ENCODE measurements at regions not wholly inside any gene's neighbourhood (a gene's known extent, or its start where the extent isn't known, plus 50 kb on each side); places are given as distances from the start of the nearest gene placed in this dataset.

DNA sequence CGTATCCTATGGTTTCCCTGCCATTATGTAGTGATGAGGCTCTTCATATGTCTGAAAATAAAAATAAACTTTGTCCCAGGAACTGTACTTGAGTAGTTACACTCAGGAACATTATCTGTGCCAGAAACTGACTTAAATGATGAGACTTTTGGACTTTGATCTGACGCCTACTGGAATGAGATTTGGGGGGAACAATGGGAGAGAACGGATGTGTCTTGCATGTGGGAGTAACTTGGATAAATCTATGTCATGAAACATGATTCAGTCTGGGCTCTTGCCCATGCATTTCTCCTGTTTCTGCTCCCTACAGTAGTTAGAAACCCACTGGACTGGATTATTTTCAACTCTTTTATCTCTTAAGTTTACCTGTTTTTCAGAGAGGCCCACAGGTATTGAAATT lies 2351.4 kb downstream of the PCDH7 start:
- no peak overlapping the region for H2BK12ac ChIP-seq (ENCODE audit: low read depth, low read length)
- H3K36me3 ChIP-seq (ENCODE audit: control insufficient read depth in 2 of 4, insufficient read depth in 4 of 4, low read length in 3 of 4): no peaks in the 10 kb centered on the region
- no peaks in the 10 kb centered on the region for H4K20me1 ChIP-seq (replicated peaks in 1 of 2; ENCODE audit: control insufficient read depth in 1 of 2, insufficient read depth in 2 of 2, low read length in 2 of 2)
- no peak overlapping the region for H3K27ac ChIP-seq (ENCODE audit: low read depth, low read length)
- H3K23me2 ChIP-seq (ENCODE audit: low read depth, low read length): no peaks in the 10 kb centered on the region
- H3K18ac ChIP-seq (ENCODE audit: extremely low read depth, low read length): no peak overlapping the region
- H2AK5ac ChIP-seq (ENCODE audit: low read depth, low read length): no peak overlapping the region
- no peak overlapping the region for H2BK20ac ChIP-seq (ENCODE audit: low read length)
- H3K4ac ChIP-seq (replicated peaks; ENCODE audit: insufficient read length, low read depth, low read length): no peak overlapping the region
- no peak overlapping the region for H3K4me2 ChIP-seq (ENCODE audit: insufficient read depth in 1 of 2, low read depth in 2 of 2, low read length in 2 of 2)
- no peak overlapping the region for H3K23ac ChIP-seq (ENCODE audit: insufficient read length)
- no peak overlapping the region for H3K14ac ChIP-seq (ENCODE audit: insufficient read length)
- H3K79me1 ChIP-seq (ENCODE audit: low read depth, low read length): no peaks in the 10 kb centered on the region
- FAIRE-seq: no peak
- H2AFZ ChIP-seq (ENCODE audit: low read length): no peak overlapping the region
- H4K8ac ChIP-seq (ENCODE audit: extremely low read depth, insufficient read depth, low read length): no peak overlapping the region
- no peaks in the 10 kb centered on the region for H3K27me3 ChIP-seq (replicated peaks in 1 of 4; ENCODE audit: control insufficient read depth in 3 of 4, extremely low read depth in 1 of 4, insufficient read depth in 3 of 4, low read length in 3 of 4)
- CTCF ChIA-PET (ENCODE audit: partially characterized antibody): no interaction called here
- POLR2A ChIA-PET (ENCODE audit: partially characterized antibody): no interaction called here
- no peak overlapping the region for H2BK120ac ChIP-seq (replicated peaks; ENCODE audit: low read depth, low read length)
- no peak overlapping the region for H2BK15ac ChIP-seq (ENCODE audit: low read length)
- no peak for DNase-seq (ENCODE audit: low read depth in 1 of 2, low spot score in 2 of 2)
- H3K4me3 ChIP-seq (ENCODE audit: extremely low read depth in 1 of 4, insufficient read depth in 2 of 4, low read depth in 3 of 4, low read length in 4 of 4): no peak overlapping the region
- H3K4me1 ChIP-seq (replicated peaks in 1 of 4; ENCODE audit: control insufficient read depth in 3 of 4, insufficient read depth in 4 of 4, low read length in 3 of 4): no peaks in the 10 kb centered on the region
- no peaks in the 10 kb centered on the region for H3K9me3 ChIP-seq (ENCODE audit: insufficient read depth in 2 of 2, low read depth in 1 of 2, low read length in 1 of 2)
- WGBS, 2 experiments (ENCODE audit: extremely low coverage in 1 of 2, insufficient coverage in 1 of 2, insufficient read length in 1 of 2, insufficient replicate concordance in 2 of 2, low coverage in 1 of 2, low lambda C conversion rate in 2 of 2, missing lambda C conversion rate in 1 of 2): 89% methylated on average over 3 of the region's 3 CpGs; no CpG with 5 or more reads in 1 of the 2 experiments
- no peaks in the 10 kb centered on the region for H3K79me2 ChIP-seq (ENCODE audit: control insufficient read depth in 1 of 2, insufficient read depth in 2 of 2, low read length in 2 of 2)
- H2BK5ac ChIP-seq (ENCODE audit: low read depth, low read length): no peak overlapping the region
- H4K91ac ChIP-seq (replicated peaks; ENCODE audit: insufficient read length, low read length): no peak overlapping the region
- no peak overlapping the region for H3K9ac ChIP-seq (replicated peaks in 1 of 4; ENCODE audit: extremely low read depth in 1 of 4, low read depth in 3 of 4, low read length in 3 of 4)
- H4K5ac ChIP-seq (ENCODE audit: insufficient read length, low read depth, low read length): no peak overlapping the region
- no peak overlapping the region for H3K56ac ChIP-seq (replicated peaks; ENCODE audit: insufficient read length, low read depth, low read length)
- no peak for TF ChIP-seq TEAD4 (IDR thresholded peaks at IDR 0.05; ENCODE audit: low read depth, low read length)
- TF ChIP-seq TAF7 (optimal IDR thresholded peaks at IDR 0.05; ENCODE audit: borderline replicate concordance, low read depth, low read length): no peak
- TF ChIP-seq SUZ12 (IDR thresholded peaks at IDR 0.05; ENCODE audit: low read length): no peak
- TF ChIP-seq EZH2 (IDR thresholded peaks at IDR 0.05; ENCODE audit: low read depth, low read length, severe bottlenecking): no peak
- no peak for TF ChIP-seq FOSL1 (IDR thresholded peaks at IDR 0.05; ENCODE audit: insufficient read depth, low read depth, low read length)
- TF ChIP-seq SP4 (IDR thresholded peaks at IDR 0.05; ENCODE audit: low read length): no peak
- no peak for TF ChIP-seq ASH2L (IDR thresholded peaks at IDR 0.05; ENCODE audit: low read length)
- TF ChIP-seq BRCA1 (IDR thresholded peaks at IDR 0.05; ENCODE audit: low read depth, low read length): no peak
- TF ChIP-seq, protein P1, sequence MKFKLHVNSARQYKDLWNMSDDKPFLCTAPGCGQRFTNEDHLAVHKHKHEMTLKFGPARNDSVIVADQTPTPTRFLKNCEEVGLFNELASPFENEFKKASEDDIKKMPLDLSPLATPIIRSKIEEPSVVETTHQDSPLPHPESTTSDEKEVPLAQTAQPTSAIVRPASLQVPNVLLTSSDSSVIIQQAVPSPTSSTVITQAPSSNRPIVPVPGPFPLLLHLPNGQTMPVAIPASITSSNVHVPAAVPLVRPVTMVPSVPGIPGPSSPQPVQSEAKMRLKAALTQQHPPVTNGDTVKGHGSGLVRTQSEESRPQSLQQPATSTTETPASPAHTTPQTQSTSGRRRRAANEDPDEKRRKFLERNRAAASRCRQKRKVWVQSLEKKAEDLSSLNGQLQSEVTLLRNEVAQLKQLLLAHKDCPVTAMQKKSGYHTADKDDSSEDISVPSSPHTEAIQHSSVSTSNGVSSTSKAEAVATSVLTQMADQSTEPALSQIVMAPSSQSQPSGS (IDR thresholded peaks at IDR 0.05; ENCODE audit: low read length): no peak
- TF ChIP-seq CHD1 (IDR thresholded peaks at IDR 0.05; ENCODE audit: low read depth, low read length): no peak
- no peak for TF ChIP-seq KDM5A (IDR thresholded peaks at IDR 0.05; ENCODE audit: low read length)
- no peak for TF ChIP-seq RBBP5 (IDR thresholded peaks at IDR 0.05; ENCODE audit: borderline replicate concordance, low read depth, low read length)
- TF ChIP-seq JUND (IDR thresholded peaks at IDR 0.05; ENCODE audit: low read length): no peak
- no peak for TF ChIP-seq NANOG (IDR thresholded peaks at IDR 0.05; ENCODE audit: insufficient read depth, low read depth, low read length, poor library complexity, severe bottlenecking)
- TF ChIP-seq SRF (IDR thresholded peaks at IDR 0.05; ENCODE audit: low read depth, low read length): no peak
